Fibroblast of lung (primary cell): ENCODE measurements at regions not wholly inside any gene's neighbourhood (a gene's known extent, or its start where the extent isn't known, plus 50 kb on each side); places are given as distances from the start of the nearest gene placed in this dataset.
A peak's percentile ranks its signal among the peaks of the same experiment; 100 is the strongest.

Experiments used
- DNase-seq, 2 donors: peaks; one replicate each; pipeline versions ENCODE4 v3.0.0 to v3.0.0-alpha.2; 2010; ENCODE audit warnings: low read depth in 2 of 2
- H2AFZ ChIP-seq: 2 replicates; pipeline ENCODE4 v1.5.1; 2012; ENCODE audit warnings: low read length, control low read depth, inconsistent platforms
- H3K27ac ChIP-seq: 2 replicates; pipeline ENCODE4 v1.5.1; 2011; ENCODE audit warnings: low read length, control low read depth; ENCODE audit not compliant: insufficient read depth
- H3K27me3 ChIP-seq: 2 replicates; pipeline ENCODE4 v1.5.1; 2011; ENCODE audit warnings: mild to moderate bottlenecking, low read length; ENCODE audit not compliant: control insufficient read depth, insufficient read depth
- H3K36me3 ChIP-seq: 2 replicates; pipeline ENCODE4 v1.5.1; 2011; ENCODE audit warnings: low read length; ENCODE audit not compliant: control insufficient read depth, insufficient read depth
- H3K4me1 ChIP-seq: 2 replicates; pipeline ENCODE4 v1.5.1; 2011; ENCODE audit warnings: low read length; ENCODE audit not compliant: control insufficient read depth, insufficient read depth; ENCODE audit errors: extremely low read depth
- H3K4me2 ChIP-seq: 2 replicates; pipeline ENCODE4 v1.5.1; 2011; ENCODE audit warnings: low read length, control low read depth; ENCODE audit not compliant: insufficient read depth; ENCODE audit errors: extremely low read depth
- H3K4me3 ChIP-seq, 4 experiments: fragments of 200-600 bp in 1 of 4; sonication (generic) in 1 of 4; replicated peaks in 1 of 4; 2 replicates each; pipeline ENCODE4 v1.5.1; 2011 to 2016; ENCODE audit warnings: low read length in 4 of 4, low read depth in 3 of 4, mild to moderate bottlenecking in 3 of 4, control low read depth in 2 of 4, inconsistent platforms in 1 of 4, mixed read lengths in 1 of 4; ENCODE audit not compliant: insufficient read depth in 1 of 4; ENCODE audit errors: control extremely low read depth in 1 of 4
- H3K79me2 ChIP-seq: 2 replicates; pipeline ENCODE4 v1.5.1; 2012; ENCODE audit warnings: mild to moderate bottlenecking, low read length, inconsistent platforms; ENCODE audit not compliant: control insufficient read depth, insufficient read depth
- H3K9ac ChIP-seq: 2 replicates; pipeline ENCODE4 v1.5.1; 2011; ENCODE audit warnings: mild to moderate bottlenecking, low read length, control low read depth; ENCODE audit not compliant: insufficient read depth
- H3K9me3 ChIP-seq: 2 replicates; pipeline ENCODE4 v1.5.1; 2012; ENCODE audit warnings: low read depth, low read length; ENCODE audit not compliant: control insufficient read depth, insufficient read depth
- H4K20me1 ChIP-seq: 2 replicates; pipeline ENCODE4 v1.5.1; 2011; ENCODE audit warnings: low read length; ENCODE audit not compliant: control insufficient read depth, insufficient read depth; ENCODE audit errors: extremely low read depth
- CTCF ChIP-seq, 2 donors: IDR thresholded peaks in 1 of 2; conservative IDR thresholded peaks in 1 of 2; 1 replicate in 1 of 2; 2 replicates in 1 of 2; pipeline ENCODE4 v1.5.1; 2011 to 2012; ENCODE audit warnings: low read length in 2 of 2, control low read depth in 1 of 2, inconsistent platforms in 1 of 2, low read depth in 1 of 2, mild to moderate bottlenecking in 1 of 2
- EZH2 ChIP-seq: IDR thresholded peaks from 2 replicates; pipeline ENCODE4 v1.5.1; 2012; ENCODE audit warnings: low read length, control low read depth, mild to moderate bottlenecking; ENCODE audit errors: missing control alignments

GRCh38 chr13:62482351-62482750 is 1066.7 kb upstream of the PCDH20 start:
- Histone ChIP-seq H3K4me2 (no peak overlapping the region), H3K36me3 (no peaks in the 10 kb centered on the region), H3K4me1 (no peaks in the 10 kb centered on the region), H3K4me3 (no peak overlapping the region), H2AFZ (no peak overlapping the region), H3K27ac (no peak overlapping the region), H3K27me3 (no peaks in the 10 kb centered on the region), H3K9ac (no peak overlapping the region), H4K20me1 (no peaks in the 10 kb centered on the region), H3K79me2 (no peaks in the 10 kb centered on the region), H3K9me3 (no peaks in the 10 kb centered on the region)
- peak in 1 of 2 donors; percentile 18 for DNase-seq
- TF ChIP-seq CTCF (conservative IDR thresholded peaks at IDR 0.05 in 1 of 2, IDR thresholded peaks at IDR 0.05 in 1 of 2; ENCODE audit: low read depth in 1 of 2, low read length in 2 of 2) (no peak), EZH2 (no peak)

DNA sequence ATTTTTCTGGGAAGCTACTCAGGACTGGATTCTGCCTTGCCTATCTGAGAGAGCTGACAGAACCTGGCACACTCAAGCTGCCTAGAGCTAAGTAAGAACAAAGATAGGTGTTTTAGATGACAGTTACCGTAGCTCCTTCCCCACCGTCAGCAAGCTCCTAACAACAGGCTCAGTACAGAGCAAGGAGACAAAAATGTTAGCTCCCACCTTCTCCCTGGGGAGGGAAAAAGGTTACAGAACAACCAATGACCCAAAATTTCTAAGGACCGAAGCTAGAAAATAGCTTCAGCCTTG is 1058.2 kb upstream of the PCDH20 start:
- H3K9me3 ChIP-seq, result no peaks in the 10 kb centered on the region
- DNase-seq, result no peak
- H4K20me1 ChIP-seq, result no peaks in the 10 kb centered on the region
- no peak overlapping the region for H3K27ac ChIP-seq
- TF ChIP-seq CTCF (conservative IDR thresholded peaks at IDR 0.05 in 1 of 2, IDR thresholded peaks at IDR 0.05 in 1 of 2; ENCODE audit: low read depth in 1 of 2, low read length in 2 of 2) (no peak), EZH2 (no peak)
- H3K36me3 ChIP-seq, result no peaks in the 10 kb centered on the region
- H3K4me3 ChIP-seq, result no peak overlapping the region
- no peaks in the 10 kb centered on the region for H3K79me2 ChIP-seq
- no peaks in the 10 kb centered on the region for H3K27me3 ChIP-seq
- no peak overlapping the region for H3K9ac ChIP-seq
- no peak overlapping the region for H3K4me2 ChIP-seq
- H2AFZ ChIP-seq, result no peak overlapping the region
- H3K4me1 ChIP-seq, result no peaks in the 10 kb centered on the region

GRCh38 chr13:62473190-62473943 is 1057.7 kb upstream of the PCDH20 start:
- H3K4me2 ChIP-seq, result no peak overlapping the region

More at GRCh38 chr13:62473190-62473943, 1057.7 kb upstream of the PCDH20 start:
- TF ChIP-seq EZH2 (no peak), CTCF (conservative IDR thresholded peaks at IDR 0.05 in 1 of 2, IDR thresholded peaks at IDR 0.05 in 1 of 2; ENCODE audit: low read depth in 1 of 2, low read length in 2 of 2) (no peak)
- no peak overlapping the region for H3K9ac ChIP-seq
- H3K27me3 ChIP-seq, result no peaks in the 10 kb centered on the region
- no peaks in the 10 kb centered on the region for H4K20me1 ChIP-seq
- no peak overlapping the region for H2AFZ ChIP-seq
- no peaks in the 10 kb centered on the region for H3K9me3 ChIP-seq
- H3K4me3 ChIP-seq, result no peak overlapping the region
- no peaks in the 10 kb centered on the region for H3K36me3 ChIP-seq
- no peaks in the 10 kb centered on the region for H3K79me2 ChIP-seq
- DNase-seq, result no peak
- H3K27ac ChIP-seq, result no peak overlapping the region
- no peaks in the 10 kb centered on the region for H3K4me1 ChIP-seq
